HUES6 (cell line): ENCODE measurements at regions not wholly inside any gene's neighbourhood (a gene's known extent, or its start where the extent isn't known, plus 50 kb on each side); places are given as distances from the start of the nearest gene placed in this dataset.

ENCODE experiments used
- H3K27ac ChIP-seq: 2 replicates; pipeline ENCODE4 v1.7.0; 2013; ENCODE audit warnings: low read depth, mild to moderate bottlenecking, low read length, inconsistent platforms
- H3K27me3 ChIP-seq: 2 replicates; pipeline ENCODE4 v1.6.1; 2013; ENCODE audit warnings: low read length; ENCODE audit not compliant: control insufficient read depth, insufficient read depth
- H3K36me3 ChIP-seq: 2 replicates; pipeline ENCODE4 v1.6.1; 2013; ENCODE audit warnings: low read length; ENCODE audit not compliant: control insufficient read depth, insufficient read depth
- H3K4me1 ChIP-seq: 2 replicates; pipeline ENCODE4 v1.6.1; 2013; ENCODE audit warnings: low read length; ENCODE audit not compliant: control insufficient read depth, insufficient read depth
- H3K4me3 ChIP-seq: 2 replicates; pipeline ENCODE4 v1.5.1; 2013; ENCODE audit warnings: low read depth, low read length
- H3K9ac ChIP-seq: one replicate; pipeline ENCODE4 v1.6.1; 2013; ENCODE audit warnings: mild to moderate bottlenecking, low read length
- H3K9me3 ChIP-seq: 2 replicates; pipeline ENCODE4 v1.6.1; 2013; ENCODE audit warnings: low read depth, low read length; ENCODE audit not compliant: control insufficient read depth, insufficient read depth

- Histone ChIP-seq H3K27me3 (no peaks in the 10 kb centered on the region), H3K9ac (no peak overlapping the region), H3K27ac (no peak overlapping the region), H3K4me3 (no peak overlapping the region), H3K4me1 (peaks cover 16% of the 10 kb centered on the region), H3K9me3 (no peaks in the 10 kb centered on the region), H3K36me3 (no peaks in the 10 kb centered on the region)
Measured at GRCh38 chr2:181817509-181817908, 74.0 kb upstream of the ITPRID2 start.

- H3K9me3 ChIP-seq = no peaks in the 10 kb centered on the region
- no peak overlapping the region for H3K4me3 ChIP-seq
- H3K36me3 ChIP-seq = no peaks in the 10 kb centered on the region
- H3K9ac ChIP-seq = no peak overlapping the region
- peaks cover 16% of the 10 kb centered on the region for H3K4me1 ChIP-seq
- H3K27ac ChIP-seq = no peak overlapping the region
- no peaks in the 10 kb centered on the region for H3K27me3 ChIP-seq
Measured at GRCh38 chr2:181818058-181818680, 73.4 kb upstream of the ITPRID2 start.

GRCh38 chr2:181818840-181819239 is 72.7 kb upstream of the ITPRID2 start:
- no peaks in the 10 kb centered on the region for H3K36me3 ChIP-seq

GRCh38 chr2:181821049-181821448 is 70.5 kb upstream of the ITPRID2 start:
- Histone ChIP-seq H3K27ac (no peak overlapping the region), H3K27me3 (no peaks in the 10 kb centered on the region), H3K9me3 (no peaks in the 10 kb centered on the region), H3K36me3 (no peaks in the 10 kb centered on the region), H3K4me3 (no peak overlapping the region), H3K4me1 (peaks cover 12% of the 10 kb centered on the region), H3K9ac (no peak overlapping the region)

More at GRCh38 chr2:181818840-181819239, 72.7 kb upstream of the ITPRID2 start:
- H3K4me1 ChIP-seq = peaks cover 15% of the 10 kb centered on the region
- no peak overlapping the region for H3K27ac ChIP-seq
- no peaks in the 10 kb centered on the region for H3K27me3 ChIP-seq
- no peak overlapping the region for H3K9ac ChIP-seq
- H3K9me3 ChIP-seq = no peaks in the 10 kb centered on the region
- H3K4me3 ChIP-seq = no peak overlapping the region

GRCh38 chr2:181822097-181822496 is 69.4 kb upstream of the ITPRID2 start:
- H3K4me3 ChIP-seq = no peak overlapping the region
- H3K4me1 ChIP-seq = peaks cover 12% of the 10 kb centered on the region
- H3K9me3 ChIP-seq = no peaks in the 10 kb centered on the region
- no peaks in the 10 kb centered on the region for H3K27me3 ChIP-seq
- H3K27ac ChIP-seq = no peak overlapping the region
- no peak overlapping the region for H3K9ac ChIP-seq
- no peaks in the 10 kb centered on the region for H3K36me3 ChIP-seq

- Histone ChIP-seq H3K27ac (no peak overlapping the region), H3K4me1 (peaks cover 8% of the 10 kb centered on the region), H3K9me3 (no peaks in the 10 kb centered on the region), H3K4me3 (no peak overlapping the region), H3K9ac (no peak overlapping the region), H3K36me3 (no peaks in the 10 kb centered on the region), H3K27me3 (no peaks in the 10 kb centered on the region)
Measured at GRCh38 chr2:181823405-181823804, 68.1 kb upstream of the ITPRID2 start.

- Histone ChIP-seq H3K9me3 (no peaks in the 10 kb centered on the region), H3K4me1 (no peaks in the 10 kb centered on the region), H3K27me3 (no peaks in the 10 kb centered on the region), H3K36me3 (no peaks in the 10 kb centered on the region), H3K4me3 (no peak overlapping the region), H3K27ac (no peak overlapping the region), H3K9ac (no peak overlapping the region)
Measured at GRCh38 chr2:181828122-181828705, 63.3 kb upstream of the ITPRID2 start.

GRCh38 chr2:181829230-181829629 is 62.3 kb upstream of the ITPRID2 start:
- Histone ChIP-seq H3K36me3 (no peaks in the 10 kb centered on the region), H3K4me3 (no peak overlapping the region), H3K27ac (no peak overlapping the region), H3K9ac (no peak overlapping the region), H3K27me3 (no peaks in the 10 kb centered on the region), H3K9me3 (no peaks in the 10 kb centered on the region), H3K4me1 (no peaks in the 10 kb centered on the region)

GRCh38 chr2:181832015-181832414 is 59.5 kb upstream of the ITPRID2 start:
- Histone ChIP-seq H3K9ac (no peak overlapping the region), H3K27ac (no peak overlapping the region), H3K9me3 (no peaks in the 10 kb centered on the region), H3K27me3 (no peaks in the 10 kb centered on the region), H3K36me3 (no peaks in the 10 kb centered on the region), H3K4me1 (no peaks in the 10 kb centered on the region), H3K4me3 (no peak overlapping the region)

GRCh38 chr2:181836583-181836982 is 54.9 kb upstream of the ITPRID2 start:
- Histone ChIP-seq H3K4me1 (no peaks in the 10 kb centered on the region), H3K27me3 (no peaks in the 10 kb centered on the region), H3K4me3 (no peak overlapping the region), H3K9me3 (no peaks in the 10 kb centered on the region), H3K27ac (no peak overlapping the region), H3K36me3 (no peaks in the 10 kb centered on the region), H3K9ac (no peak overlapping the region)

GRCh38 chr2:181837563-181837962 is 54.0 kb upstream of the ITPRID2 start:
- Histone ChIP-seq H3K27me3 (no peaks in the 10 kb centered on the region), H3K4me3 (no peak overlapping the region), H3K27ac (no peak overlapping the region), H3K36me3 (no peaks in the 10 kb centered on the region), H3K9ac (no peak overlapping the region), H3K9me3 (no peaks in the 10 kb centered on the region), H3K4me1 (no peaks in the 10 kb centered on the region)
